Stomach (tissue), 8 donors: ENCODE measurements at regions not wholly inside any gene's neighbourhood (a gene's known extent, or its start where the extent isn't known, plus 50 kb on each side); places are given as distances from the start of the nearest gene placed in this dataset.

ENCODE experiments used
- DNase-seq, 2 donors: peaks; one replicate each; pipeline versions ENCODE4 v3.0.0 to v3.0.0-alpha.2; 2013 to 2019
- H3K27ac ChIP-seq, 5 donors: fragments of 200-600 bp in 4 of 5; sonication (generic) in 4 of 5; one replicate each; pipeline ENCODE4 v1.5.1; 2013 to 2019; ENCODE audit warnings: mild to moderate bottlenecking in 1 of 5, moderate library complexity in 1 of 5
- H3K27me3 ChIP-seq, 3 donors: fragments of 200-600 bp; sonication (generic); one replicate each; pipeline ENCODE4 v1.5.1; 2017 to 2019; ENCODE audit warnings: mixed run types in 1 of 3
- H3K36me3 ChIP-seq, 4 donors: fragments of 200-600 bp; sonication (generic); 1 replicate in 3 of 4; 2 replicates in 1 of 4; pipeline ENCODE4 v1.5.1; 2016 to 2019
- H3K4me1 ChIP-seq, 4 donors: fragments of 200-600 bp; sonication (generic); one replicate each; pipeline ENCODE4 v1.5.1; 2016 to 2019
- H3K4me3 ChIP-seq, 4 donors: fragments of 200-600 bp; sonication (generic) in 3 of 4; one replicate each; pipeline ENCODE4 v1.5.1; 2016 to 2019; ENCODE audit warnings: mild to moderate bottlenecking in 1 of 4
- H3K9me3 ChIP-seq, 4 donors: fragments of 200-600 bp; sonication (generic); one replicate each; pipeline ENCODE4 v1.5.1; 2016 to 2019
- CTCF ChIP-seq, 7 experiments: fragments of 450-650 bp in 4 of 7; fragments of 200-600 bp in 3 of 7; sonication (generic) in 3 of 7; IDR thresholded peaks; one replicate each; pipeline ENCODE4 v1.5.1; 2016 to 2019; ENCODE audit warnings: antibody characterized with exemption in 7 of 7, control low read depth in 2 of 7, mild to moderate bottlenecking in 1 of 7
- EP300 ChIP-seq: sonication (generic); formaldehyde crosslinking; IDR thresholded peaks from one replicate; pipeline ENCODE4 v1.6.1; 2017; ENCODE audit warnings: antibody characterized with exemption
- POLR2A ChIP-seq, 4 donors: fragments of 450-650 bp; IDR thresholded peaks; one replicate each; pipeline ENCODE4 v1.6.1; 2016; ENCODE audit warnings: antibody characterized with exemption in 4 of 4, control low read depth in 2 of 4, mild to moderate bottlenecking in 1 of 4, moderate library complexity in 1 of 4
- POLR2AphosphoS5 ChIP-seq, 3 donors: sonication (generic); formaldehyde crosslinking; IDR thresholded peaks; one replicate each; pipeline ENCODE4 v1.6.1; 2016; ENCODE audit warnings: antibody characterized with exemption in 3 of 3
- WGBS, 5 donors: extraction: QIAGEN DNeasy Blood & Tissue Kit in 3 of 5; methylation state at CpG; one replicate each; pipeline versions ENCODE4 v1.1.5 to v1.1.7; 2013 to 2018; 5-methylcytosine and 5-hydroxymethylcytosine counted together
- intact Hi-C: fragments of 100-400 bp; cut with DNase I; formaldehyde crosslinking; loops from one replicate; pipeline ENCODE4 v1.15.1; 2023; ENCODE audit warnings: low total_unique reads
- donor health status: healthy with polysubstance abuse.
- donor health status: Bipolar disorder and iron deficiency.
- donor health status: healthy.

- no peaks in the 10 kb centered on the region for H3K9me3 ChIP-seq
- intact Hi-C loops: no loop called here
Observed at GRCh38 chr12:77372494-77372893, 307.1 kb upstream of the E2F7 start.

GRCh38 chr12:77372026-77372425 lies 306.7 kb upstream of the E2F7 start:
- Histone ChIP-seq H3K27ac (no peak overlapping the region), H3K27me3 (no peaks in the 10 kb centered on the region)

More at GRCh38 chr12:77372494-77372893, 307.1 kb upstream of the E2F7 start:
- 19 to 42% (median 28%) methylated on average over 1 of the region's 1 CpG for WGBS, 5 donors
- H3K4me3 ChIP-seq: no peak overlapping the region
- H3K27me3 ChIP-seq: no peaks in the 10 kb centered on the region
- H3K27ac ChIP-seq: no peak overlapping the region
- no peaks in the 10 kb centered on the region for H3K4me1 ChIP-seq
- DNase-seq: no peak
- TF ChIP-seq POLR2A (IDR thresholded peaks at IDR 0.05) (no peak), EP300 (no peak), POLR2AphosphoS5 (IDR thresholded peaks at IDR 0.05) (no peak), CTCF (IDR thresholded peaks at IDR 0.05) (no peak)
- H3K36me3 ChIP-seq: no peaks in the 10 kb centered on the region

GRCh38 chr12:77368379-77368778 lies 303.0 kb upstream of the E2F7 start:
- Histone ChIP-seq H3K27me3 (no peaks in the 10 kb centered on the region), H3K27ac (no peak overlapping the region), H3K4me1 (no peaks in the 10 kb centered on the region), H3K4me3 (no peak overlapping the region), H3K36me3 (no peaks in the 10 kb centered on the region), H3K9me3 (no peaks in the 10 kb centered on the region)
- intact Hi-C loops: no loop called here
- TF ChIP-seq EP300: no peak
- no peak for TF ChIP-seq POLR2AphosphoS5 (IDR thresholded peaks at IDR 0.05)
- no peak for TF ChIP-seq CTCF (IDR thresholded peaks at IDR 0.05)
- no peak for TF ChIP-seq POLR2A (IDR thresholded peaks at IDR 0.05)
- whole genome bisulfite sequencing, 5 donors: 89 to 98% (median 95%) methylated on average over 2 of the region's 2 CpGs
- DNase-seq: no peak

More at GRCh38 chr12:77372026-77372425, 306.7 kb upstream of the E2F7 start:
- intact Hi-C loops: no loop called here
- Histone ChIP-seq H3K36me3 (no peaks in the 10 kb centered on the region), H3K4me1 (no peaks in the 10 kb centered on the region), H3K9me3 (no peaks in the 10 kb centered on the region), H3K4me3 (no peak overlapping the region)
- peak in 1 of 2 donors; percentile 25 for DNase-seq
- TF ChIP-seq POLR2AphosphoS5 (IDR thresholded peaks at IDR 0.05) (no peak), EP300 (no peak), POLR2A (IDR thresholded peaks at IDR 0.05) (no peak), CTCF (IDR thresholded peaks at IDR 0.05) (no peak)
- WGBS, 5 donors: 38 to 73% (median 55%) methylated on average over 2 of the region's 2 CpGs

GRCh38 chr12:77366616-77367015 lies 301.2 kb upstream of the E2F7 start:
- Histone ChIP-seq H3K27me3 (no peaks in the 10 kb centered on the region), H3K36me3 (no peaks in the 10 kb centered on the region), H3K4me1 (no peaks in the 10 kb centered on the region), H3K27ac (no peak overlapping the region), H3K9me3 (no peaks in the 10 kb centered on the region), H3K4me3 (no peak overlapping the region)
- TF ChIP-seq POLR2AphosphoS5 (IDR thresholded peaks at IDR 0.05): no peak
- no peak for TF ChIP-seq EP300
- TF ChIP-seq CTCF (IDR thresholded peaks at IDR 0.05): no peak
- TF ChIP-seq POLR2A (IDR thresholded peaks at IDR 0.05): no peak
- intact Hi-C loops: no loop called here
- WGBS, 5 donors: 87 to 95% (median 91%) methylated on average over 2 of the region's 2 CpGs
- DNase-seq: no peak
